Breast epithelium (tissue), 4 donors: ENCODE measurements at regions not wholly inside any gene's neighbourhood (a gene's known extent, or its start where the extent isn't known, plus 50 kb on each side); places are given as distances from the start of the nearest gene placed in this dataset.

ENCODE experiments used
- DNase-seq, 2 donors: peaks; one replicate each; pipeline ENCODE4 v3.0.0-alpha.2; 2019; ENCODE audit warnings: low spot score in 2 of 2
- H3K27ac ChIP-seq, 2 donors: fragments of 200-600 bp; sonication (generic) in 1 of 2; one replicate each; pipeline ENCODE4 v1.5.1; 2016 to 2019; ENCODE audit warnings: mild to moderate bottlenecking in 1 of 2
- H3K27me3 ChIP-seq, 2 donors: fragments of 200-600 bp; sonication (generic) in 1 of 2; one replicate each; pipeline versions ENCODE4 v1.5.1 to v1.6.0; 2017 to 2019; ENCODE audit warnings: control low read depth in 1 of 2, mild to moderate bottlenecking in 1 of 2
- H3K36me3 ChIP-seq: fragments of 200-600 bp; one replicate; pipeline ENCODE4 v1.5.1; 2019
- H3K4me1 ChIP-seq, 2 donors: fragments of 200-600 bp; sonication (generic); one replicate each; pipeline ENCODE4 v1.5.1; 2016 to 2019; ENCODE audit warnings: control low read depth in 1 of 2
- H3K4me3 ChIP-seq, 3 donors: fragments of 200-600 bp; sonication (generic); 1 replicate in 2 of 3; 2 replicates in 1 of 3; pipeline ENCODE4 v1.5.1; 2016 to 2019; ENCODE audit warnings: mild to moderate bottlenecking in 3 of 3, moderate library complexity in 2 of 3
- H3K9me3 ChIP-seq, 2 donors: fragments of 200-600 bp; sonication (generic) in 1 of 2; one replicate each; pipeline ENCODE4 v1.5.1; 2016 to 2019; ENCODE audit warnings: control low read depth in 1 of 2
- POLR2A ChIP-seq: fragments of 450-650 bp; IDR thresholded peaks from one replicate; pipeline ENCODE4 v1.6.1; 2016; ENCODE audit warnings: antibody characterized with exemption, mild to moderate bottlenecking, moderate library complexity
- POLR2AphosphoS5 ChIP-seq, 3 donors: sonication (generic); formaldehyde crosslinking; IDR thresholded peaks; one replicate each; pipeline ENCODE4 v1.6.1; 2017; ENCODE audit warnings: antibody characterized with exemption in 3 of 3
- intact Hi-C: fragments of 100-400 bp; cut with DNase I; formaldehyde crosslinking; loops from one replicate; pipeline ENCODE4 v1.15.1; 2023; ENCODE audit warnings: low total_unique reads
- TF ChIP-seq, protein P1 (sequence below), 3 donors: fragments of 450-650 bp; IDR thresholded peaks; one replicate each; pipeline ENCODE4 v1.5.1; 2016 to 2017; ENCODE audit warnings: antibody characterized with exemption in 3 of 3, mild to moderate bottlenecking in 3 of 3, moderate library complexity in 3 of 3

- Histone ChIP-seq H3K36me3 (no peaks in the 10 kb centered on the region), H3K27me3 (no peaks in the 10 kb centered on the region), H3K4me3 (no peak overlapping the region), H3K4me1 (no peaks in the 10 kb centered on the region), H3K9me3 (no peaks in the 10 kb centered on the region), H3K27ac (no peak overlapping the region)
- TF ChIP-seq, protein P1, sequence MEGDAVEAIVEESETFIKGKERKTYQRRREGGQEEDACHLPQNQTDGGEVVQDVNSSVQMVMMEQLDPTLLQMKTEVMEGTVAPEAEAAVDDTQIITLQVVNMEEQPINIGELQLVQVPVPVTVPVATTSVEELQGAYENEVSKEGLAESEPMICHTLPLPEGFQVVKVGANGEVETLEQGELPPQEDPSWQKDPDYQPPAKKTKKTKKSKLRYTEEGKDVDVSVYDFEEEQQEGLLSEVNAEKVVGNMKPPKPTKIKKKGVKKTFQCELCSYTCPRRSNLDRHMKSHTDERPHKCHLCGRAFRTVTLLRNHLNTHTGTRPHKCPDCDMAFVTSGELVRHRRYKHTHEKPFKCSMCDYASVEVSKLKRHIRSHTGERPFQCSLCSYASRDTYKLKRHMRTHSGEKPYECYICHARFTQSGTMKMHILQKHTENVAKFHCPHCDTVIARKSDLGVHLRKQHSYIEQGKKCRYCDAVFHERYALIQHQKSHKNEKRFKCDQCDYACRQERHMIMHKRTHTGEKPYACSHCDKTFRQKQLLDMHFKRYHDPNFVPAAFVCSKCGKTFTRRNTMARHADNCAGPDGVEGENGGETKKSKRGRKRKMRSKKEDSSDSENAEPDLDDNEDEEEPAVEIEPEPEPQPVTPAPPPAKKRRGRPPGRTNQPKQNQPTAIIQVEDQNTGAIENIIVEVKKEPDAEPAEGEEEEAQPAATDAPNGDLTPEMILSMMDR (IDR thresholded peaks at IDR 0.05), result no peak
- TF ChIP-seq POLR2AphosphoS5 (IDR thresholded peaks at IDR 0.05) (no peak), POLR2A (no peak)
- intact Hi-C loops, result loop anchor here (5.0 kb wide), 1 partner anchor 460 kb away; the partner anchor contains the start of gene PRG2
- DNase-seq, result no peak
These were observed 56.0 kb upstream of the OR5AK2 start for GRCh38 chr11:56932572-56933220.

GRCh38 chr11:56923116-56923515 is 65.6 kb upstream of the OR5AK2 start:
- Histone ChIP-seq H3K36me3 (no peaks in the 10 kb centered on the region), H3K27ac (no peak overlapping the region), H3K9me3 (no peaks in the 10 kb centered on the region), H3K4me3 (no peak overlapping the region), H3K4me1 (no peaks in the 10 kb centered on the region), H3K27me3 (no peaks in the 10 kb centered on the region)
- TF ChIP-seq, protein P1 (IDR thresholded peaks at IDR 0.05), result no peak
- TF ChIP-seq POLR2A, result no peak
- intact Hi-C loops, result no loop called here
- no peak for DNase-seq

GRCh38 chr11:56922421-56922820 is 66.3 kb upstream of the OR5AK2 start:
- no peak for DNase-seq
- intact Hi-C loops, result no loop called here
- TF ChIP-seq POLR2AphosphoS5 (IDR thresholded peaks at IDR 0.05) (no peak), POLR2A (no peak)
- TF ChIP-seq, protein P1 (IDR thresholded peaks at IDR 0.05), result no peak

GRCh38 chr11:56917708-56918400 is 70.9 kb upstream of the OR5AK2 start:
- no peaks in the 10 kb centered on the region for H3K36me3 ChIP-seq
- no peak overlapping the region for H3K4me3 ChIP-seq
- no peaks in the 10 kb centered on the region for H3K27me3 ChIP-seq
- no peaks in the 10 kb centered on the region for H3K4me1 ChIP-seq
- intact Hi-C loops, result loop anchor here (5.0 kb wide), 1 partner anchor 619 kb away; the partner anchor contains the start of gene SMTNL1
- DNase-seq, result no peak
- TF ChIP-seq POLR2AphosphoS5 (IDR thresholded peaks at IDR 0.05) (no peak), POLR2A (no peak)
- TF ChIP-seq, protein P1 (IDR thresholded peaks at IDR 0.05), result no peak
- no peaks in the 10 kb centered on the region for H3K9me3 ChIP-seq
- H3K27ac ChIP-seq, result no peak overlapping the region

More at GRCh38 chr11:56922421-56922820, 66.3 kb upstream of the OR5AK2 start:
- Histone ChIP-seq H3K9me3 (no peaks in the 10 kb centered on the region), H3K36me3 (no peaks in the 10 kb centered on the region), H3K4me1 (no peaks in the 10 kb centered on the region), H3K27me3 (no peaks in the 10 kb centered on the region), H3K4me3 (no peak overlapping the region), H3K27ac (no peak overlapping the region)

GRCh38 chr11:56916587-56916986 is 72.1 kb upstream of the OR5AK2 start:
- H3K27me3 ChIP-seq, result no peaks in the 10 kb centered on the region
- H3K27ac ChIP-seq, result no peak overlapping the region
- H3K4me1 ChIP-seq, result no peaks in the 10 kb centered on the region
- H3K36me3 ChIP-seq, result no peaks in the 10 kb centered on the region
- intact Hi-C loops, result loop anchor here (5.0 kb wide), 1 partner anchor 621 kb away; the partner anchor contains the start of gene SMTNL1
- H3K4me3 ChIP-seq, result no peak overlapping the region
- TF ChIP-seq POLR2A (no peak), POLR2AphosphoS5 (IDR thresholded peaks at IDR 0.05) (no peak)
- TF ChIP-seq, protein P1 (IDR thresholded peaks at IDR 0.05), result no peak
- no peaks in the 10 kb centered on the region for H3K9me3 ChIP-seq
- DNase-seq, result no peak
